SK-N-MC (cell line): ENCODE measurements at regions not wholly inside any gene's neighbourhood (a gene's known extent, or its start where the extent isn't known, plus 50 kb on each side); places are given as distances from the start of the nearest gene placed in this dataset.

Experiments
- DNase-seq: peaks from one replicate; pipeline ENCODE4 v3.0.0-alpha.2; 2011; ENCODE audit warnings: low read depth, low spot score
- H3K27ac ChIP-seq: fragments of 200-600 bp; sonication (generic); 2 replicates; pipeline ENCODE4 v1.5.1; 2016; ENCODE audit warnings: mixed run types
- H3K36me3 ChIP-seq: fragments of 200-600 bp; sonication (generic); 2 replicates; pipeline ENCODE4 v1.6.1; 2017; ENCODE audit warnings: antibody characterized with exemption, low read length, mixed read lengths; ENCODE audit not compliant: insufficient read depth
- H3K4me3 ChIP-seq: fragments of 200-600 bp; sonication (generic); 2 replicates; pipeline ENCODE4 v1.5.1; 2016
- H3K9ac ChIP-seq: fragments of 200-600 bp; sonication (generic); 2 replicates; pipeline ENCODE4 v1.8.0; 2017; ENCODE audit warnings: mixed run types, mixed read lengths; ENCODE audit not compliant: insufficient read length
- H3K9me3 ChIP-seq: fragments of 200-600 bp; sonication (generic); 2 replicates; pipeline ENCODE4 v1.6.1; 2017; ENCODE audit warnings: low read depth, mild to moderate bottlenecking, antibody characterized with exemption, low read length, moderate library complexity, mixed read lengths
- EZH2 ChIP-seq: fragments of 200-600 bp; sonication (generic); IDR thresholded peaks from one replicate; pipeline ENCODE4 v1.6.1; 2017; ENCODE audit warnings: antibody characterized with exemption
- FOXP2 ChIP-seq: optimal IDR thresholded peaks from 2 replicates; pipeline ENCODE3; 2011; ENCODE audit warnings: mild to moderate bottlenecking, moderate library complexity; ENCODE audit not compliant: insufficient read depth; ENCODE audit errors: extremely low read length, control extremely low read depth
- POLR2AphosphoS5 ChIP-seq: IDR thresholded peaks from 2 replicates; pipeline ENCODE4 v1.6.1; 2012; ENCODE audit warnings: mild to moderate bottlenecking, low read depth, low read length, borderline replicate concordance

DNA sequence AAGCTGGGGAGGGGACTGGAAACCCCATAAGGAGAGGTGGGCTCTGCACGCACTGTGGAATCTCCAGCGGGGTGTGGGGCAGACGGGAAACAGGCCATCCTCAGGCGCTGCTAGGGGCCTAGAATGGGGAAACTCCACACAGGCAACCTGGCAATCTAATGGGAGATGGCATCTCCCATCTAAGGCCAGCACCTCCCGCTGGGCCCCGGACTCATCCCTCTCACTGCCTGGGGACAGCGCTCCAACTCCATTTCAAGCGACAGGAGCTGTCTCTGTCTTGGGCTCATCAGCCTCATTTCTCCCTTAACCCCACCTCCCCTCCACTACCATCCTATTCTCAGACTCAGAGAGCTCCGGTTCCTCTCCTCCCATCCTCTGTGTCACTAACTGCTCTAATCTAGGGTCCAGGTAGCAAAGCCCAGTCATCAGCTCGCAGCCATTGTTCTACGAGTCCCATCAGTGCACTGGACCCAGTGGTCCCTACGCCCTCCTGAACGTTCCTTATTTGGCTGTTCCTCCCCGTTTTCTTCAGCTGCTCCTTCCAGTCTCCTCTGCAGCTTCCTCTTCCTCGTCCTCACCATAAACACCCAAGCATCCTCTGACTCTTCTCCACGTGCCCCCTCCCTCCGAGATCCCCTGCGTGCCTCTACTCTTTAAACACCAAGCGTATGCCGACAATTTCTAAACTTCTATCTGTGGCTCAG lies 93.4 kb upstream of the CASZ1 start:
- no peak for TF ChIP-seq POLR2AphosphoS5
- TF ChIP-seq FOXP2, result no peak
- no peak for TF ChIP-seq EZH2
- no peak for DNase-seq
- H3K36me3 ChIP-seq, result no peaks in the 10 kb centered on the region
- H3K9ac ChIP-seq, result no peak overlapping the region
- H3K9me3 ChIP-seq, result no peaks in the 10 kb centered on the region
- no peak overlapping the region for H3K27ac ChIP-seq
- H3K4me3 ChIP-seq, result no peak overlapping the region

DNA sequence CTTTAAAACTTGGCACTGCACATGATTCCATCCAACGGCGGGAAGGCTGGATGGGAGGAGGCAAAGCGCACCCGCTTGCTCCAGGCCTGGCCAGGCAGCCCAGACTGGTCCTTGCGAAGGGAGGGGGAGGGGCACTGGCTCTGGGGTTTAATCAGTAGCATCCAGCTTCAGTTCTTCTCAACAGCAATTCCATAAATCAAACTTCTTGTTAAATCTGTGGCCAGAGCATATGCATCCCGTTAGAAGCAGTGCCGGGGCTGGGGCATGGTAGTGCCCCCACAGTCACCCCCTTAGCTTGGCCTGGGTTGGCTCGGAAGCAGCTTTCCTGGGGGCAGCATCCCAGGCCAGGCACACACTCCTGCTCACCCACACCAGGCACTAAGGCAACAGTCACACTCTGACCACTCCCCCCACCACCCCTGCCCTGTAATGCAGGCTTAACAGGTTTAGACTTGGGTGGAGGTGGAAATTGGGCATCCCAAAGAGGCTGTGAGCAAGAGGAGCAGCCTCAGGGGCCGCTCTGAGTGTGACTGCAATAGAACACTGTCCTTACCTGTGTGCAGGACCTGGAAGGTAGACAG lies 94.1 kb upstream of the CASZ1 start:
- no peaks in the 10 kb centered on the region for H3K9me3 ChIP-seq
- H3K27ac ChIP-seq, result no peak overlapping the region
- TF ChIP-seq POLR2AphosphoS5, result no peak
- TF ChIP-seq FOXP2, result no peak
- TF ChIP-seq EZH2, result no peak
- H3K4me3 ChIP-seq, result no peak overlapping the region
- H3K36me3 ChIP-seq, result no peaks in the 10 kb centered on the region
- DNase-seq, result no peak
- H3K9ac ChIP-seq, result no peak overlapping the region

DNA sequence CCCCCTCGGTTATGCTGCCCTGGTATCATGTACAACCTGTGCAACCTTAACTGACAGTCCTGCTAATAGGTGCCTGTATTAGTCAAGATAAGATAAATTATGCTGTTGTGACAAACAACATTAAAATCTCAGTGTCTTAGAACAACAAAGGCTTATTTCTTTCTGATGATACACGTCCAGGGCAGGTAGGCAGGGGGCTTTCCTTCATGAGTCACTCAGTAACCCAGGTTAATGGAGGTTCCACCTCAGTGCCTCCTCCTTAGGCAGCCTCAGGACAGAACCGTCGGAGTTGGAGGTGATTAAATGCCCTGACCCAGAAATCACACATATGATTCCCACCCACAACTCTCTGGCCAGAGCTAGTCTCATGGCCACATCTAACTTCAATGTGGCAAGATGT lies 94.6 kb upstream of the CASZ1 start:
- H3K4me3 ChIP-seq, result no peak overlapping the region
- TF ChIP-seq FOXP2 (no peak), EZH2 (no peak), POLR2AphosphoS5 (no peak)
- no peaks in the 10 kb centered on the region for H3K36me3 ChIP-seq
- no peaks in the 10 kb centered on the region for H3K9me3 ChIP-seq
- H3K27ac ChIP-seq, result no peak overlapping the region
- DNase-seq, result no peak
- H3K9ac ChIP-seq, result no peak overlapping the region

DNA sequence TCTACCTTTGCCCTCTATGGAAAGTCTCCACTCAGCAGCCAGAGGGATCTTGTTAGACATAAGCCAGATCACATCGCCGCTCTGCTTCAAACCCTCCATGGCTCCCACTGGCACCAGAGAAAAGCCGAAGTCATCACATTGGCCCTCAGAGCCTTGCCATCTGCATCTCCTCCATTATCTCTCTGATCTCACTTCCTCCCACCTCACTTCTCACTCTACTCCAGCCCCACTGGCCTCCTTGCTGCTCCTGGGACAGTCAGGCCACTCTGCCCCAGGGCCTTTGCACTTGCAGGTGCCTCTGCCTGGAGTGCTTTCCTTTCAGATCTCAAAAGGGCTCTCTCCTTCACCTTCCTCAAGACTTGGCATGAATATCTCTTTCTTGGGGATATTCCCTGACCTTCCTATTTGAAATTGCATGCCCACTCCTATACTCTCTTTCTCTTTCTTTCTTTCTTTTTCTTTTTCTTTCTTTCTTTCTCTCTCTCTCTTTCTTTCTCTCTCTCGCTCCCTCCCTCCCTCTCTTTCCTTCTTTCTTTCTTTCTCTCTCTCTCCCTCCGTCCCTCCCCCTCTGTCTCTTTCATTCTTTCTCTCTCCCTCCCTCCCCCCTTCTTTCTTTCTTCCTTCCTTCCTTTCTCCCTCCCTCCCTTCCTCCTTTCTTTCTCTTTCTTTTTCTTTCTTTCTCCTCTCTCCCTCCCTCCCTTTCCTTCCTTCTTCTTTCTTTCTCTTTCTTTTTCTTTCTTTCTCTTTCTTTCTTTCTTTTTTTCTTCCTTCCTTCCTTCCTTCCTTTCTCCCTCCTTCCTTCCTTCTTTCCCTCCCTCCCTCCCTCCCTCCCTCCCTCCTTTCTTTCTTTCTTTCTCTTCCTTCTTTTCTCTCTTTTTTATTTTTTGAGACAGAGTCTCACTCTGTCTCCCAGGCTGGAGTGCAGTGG lies 96.0 kb upstream of the CASZ1 start:
- no peak overlapping the region for H3K27ac ChIP-seq
- no peak for DNase-seq
- no peak overlapping the region for H3K9ac ChIP-seq
- no peaks in the 10 kb centered on the region for H3K9me3 ChIP-seq
- TF ChIP-seq FOXP2 (no peak), POLR2AphosphoS5 (no peak), EZH2 (no peak)
- no peaks in the 10 kb centered on the region for H3K36me3 ChIP-seq
- H3K4me3 ChIP-seq, result no peak overlapping the region

DNA sequence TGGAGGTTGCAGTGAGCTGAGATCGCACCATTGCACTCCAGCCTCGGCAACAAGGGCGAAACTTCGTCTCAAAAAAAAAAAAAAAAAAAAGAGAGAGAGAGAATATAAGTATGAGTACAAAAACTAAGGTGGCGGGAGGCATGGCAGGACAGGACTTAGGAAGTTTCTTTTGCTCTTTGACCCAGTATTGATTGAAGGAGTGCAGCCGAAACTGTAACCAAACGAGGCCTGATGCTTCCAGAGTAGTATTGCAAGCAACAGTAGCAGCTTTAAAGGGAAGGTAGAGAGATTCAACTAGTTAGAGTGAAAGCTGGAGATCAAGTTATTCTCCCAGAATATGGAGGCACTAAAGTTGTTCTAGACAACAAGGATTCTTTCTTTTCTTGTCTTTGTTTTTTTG lies 99.2 kb upstream of the CASZ1 start:
- no peaks in the 10 kb centered on the region for H3K9me3 ChIP-seq
- H3K36me3 ChIP-seq, result no peaks in the 10 kb centered on the region
- no peak overlapping the region for H3K27ac ChIP-seq
- no peak for DNase-seq
- no peak overlapping the region for H3K9ac ChIP-seq
- no peak for TF ChIP-seq EZH2
- no peak for TF ChIP-seq POLR2AphosphoS5
- TF ChIP-seq FOXP2, result no peak
- no peak overlapping the region for H3K4me3 ChIP-seq

DNA sequence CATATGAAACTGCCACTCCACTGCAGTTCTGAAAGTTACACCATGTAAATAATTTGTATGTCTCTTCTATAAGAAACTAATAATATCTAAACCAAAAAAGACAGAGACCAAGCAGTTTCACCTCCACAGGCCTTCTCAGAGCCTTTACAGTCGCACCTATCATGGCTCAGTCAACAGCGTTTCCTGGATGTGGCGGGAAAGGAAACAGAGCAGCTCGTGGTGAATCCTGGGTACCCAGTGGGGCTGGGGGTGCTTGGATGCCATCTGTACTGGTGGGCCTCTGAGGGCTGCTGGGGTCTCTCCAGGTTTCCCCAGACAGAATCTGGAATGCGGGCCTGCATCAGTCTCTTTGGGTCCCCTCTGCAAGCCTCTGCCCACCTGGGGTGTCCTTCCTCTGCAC lies 100.2 kb upstream of the CASZ1 start:
- no peaks in the 10 kb centered on the region for H3K36me3 ChIP-seq
- TF ChIP-seq POLR2AphosphoS5 (no peak), EZH2 (no peak), FOXP2 (no peak)
- no peak overlapping the region for H3K9ac ChIP-seq
- no peak overlapping the region for H3K4me3 ChIP-seq
- no peak for DNase-seq
- H3K27ac ChIP-seq, result no peak overlapping the region
- H3K9me3 ChIP-seq, result no peaks in the 10 kb centered on the region

DNA sequence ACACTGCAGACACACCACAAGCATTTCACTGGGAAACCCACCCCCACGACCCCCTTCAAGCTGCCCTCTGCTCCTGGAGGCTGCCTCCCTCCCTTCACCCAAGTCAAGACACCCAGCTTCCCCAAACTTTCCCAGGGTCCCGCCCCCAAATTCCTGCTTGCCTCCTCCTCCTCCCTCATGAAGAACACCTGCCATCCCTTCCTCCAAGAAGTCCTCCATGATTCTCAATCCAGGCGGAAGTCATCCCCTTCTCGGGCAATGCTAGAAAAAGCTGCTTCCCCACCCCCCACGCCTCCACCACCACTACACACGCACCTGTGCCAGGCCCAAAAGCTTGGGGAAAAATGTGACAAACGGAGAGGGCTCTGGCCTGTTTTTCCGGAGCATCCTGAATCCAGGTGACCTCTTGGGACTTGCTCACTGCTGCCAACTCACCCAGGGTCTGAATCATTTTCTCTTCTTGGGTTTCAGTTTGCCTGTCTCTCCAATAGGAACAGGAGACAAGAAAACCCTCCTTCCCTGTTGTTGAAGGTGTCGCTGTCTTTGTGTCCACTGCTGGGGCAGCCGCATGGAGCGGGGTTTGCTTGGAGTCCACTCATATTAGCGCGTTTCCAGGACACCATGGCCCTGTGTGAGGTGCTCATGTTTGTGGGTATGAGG lies 101.0 kb upstream of the CASZ1 start:
- TF ChIP-seq FOXP2 (no peak), POLR2AphosphoS5 (no peak), EZH2 (no peak)
- no peak overlapping the region for H3K4me3 ChIP-seq
- DNase-seq, result no peak
- no peak overlapping the region for H3K27ac ChIP-seq
- H3K9me3 ChIP-seq, result no peaks in the 10 kb centered on the region
- no peak overlapping the region for H3K9ac ChIP-seq
- no peaks in the 10 kb centered on the region for H3K36me3 ChIP-seq

DNA sequence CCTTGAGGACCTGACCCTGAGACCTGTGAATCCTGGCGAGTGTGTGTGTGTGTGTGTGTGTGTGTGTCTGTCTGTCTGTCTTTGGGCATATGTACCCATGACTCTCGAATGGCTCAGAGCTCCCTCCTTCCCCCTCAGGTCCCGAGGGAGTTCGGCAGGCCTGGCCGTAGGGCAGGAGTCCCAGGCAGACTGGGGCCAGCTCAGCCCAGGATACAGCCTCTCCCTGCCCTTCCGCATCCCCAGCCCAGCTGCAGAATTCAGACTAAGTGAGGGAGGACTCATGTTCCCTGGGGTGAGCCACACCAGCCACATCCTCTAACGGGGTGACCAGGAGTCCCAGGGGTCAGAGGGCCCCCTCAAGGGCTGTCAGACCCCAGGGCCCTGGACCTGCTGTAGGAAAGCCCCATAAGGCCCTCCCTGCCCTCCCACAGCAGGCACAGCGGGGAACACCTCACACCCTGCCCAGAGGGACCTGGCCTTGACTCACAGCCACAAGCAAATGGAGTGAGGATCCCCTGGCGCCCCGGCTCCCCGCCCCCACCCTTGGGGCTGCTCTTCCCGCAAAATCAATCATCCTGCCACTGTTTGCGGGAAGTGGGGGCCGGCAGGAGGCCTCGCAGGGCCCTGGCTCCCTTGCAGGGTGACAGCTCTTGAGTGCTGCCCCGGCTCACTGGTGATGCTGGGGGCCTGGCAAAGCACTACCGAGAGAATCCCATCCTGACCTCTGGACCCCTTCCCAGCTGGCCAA lies 101.7 kb upstream of the CASZ1 start:
- Histone ChIP-seq H3K9me3 (no peaks in the 10 kb centered on the region), H3K27ac (no peak overlapping the region), H3K9ac (no peak overlapping the region), H3K36me3 (no peaks in the 10 kb centered on the region), H3K4me3 (no peak overlapping the region)
- TF ChIP-seq POLR2AphosphoS5 (no peak), EZH2 (no peak), FOXP2 (no peak)
- DNase-seq, result no peak
